Hepatocyte (in vitro differentiated cells): ENCODE measurements at regions not wholly inside any gene's neighbourhood (a gene's known extent, or its start where the extent isn't known, plus 50 kb on each side); places are given as distances from the start of the nearest gene placed in this dataset.

Experiments used
- CTCF ChIP-seq: fragments of 200-600 bp; sonication (generic); IDR thresholded peaks from 2 replicates; pipeline ENCODE4 v1.5.1; 2016; ENCODE audit warnings: antibody characterized with exemption, mild to moderate bottlenecking; ENCODE audit not compliant: poor library complexity
- EZH2 ChIP-seq: fragments of 200-600 bp; sonication (generic); IDR thresholded peaks from 2 replicates; pipeline ENCODE4 v1.6.1; 2016; ENCODE audit warnings: antibody characterized with exemption, mild to moderate bottlenecking, borderline replicate concordance

GRCh38 chr11:93957397-93957952, 63.7 kb upstream of the HEPHL1 start:
- TF ChIP-seq CTCF: no peak
- no peak for TF ChIP-seq EZH2
